HAP-1 (cell line): ENCODE measurements at regions not wholly inside any gene's neighbourhood (a gene's known extent, or its start where the extent isn't known, plus 50 kb on each side); places are given as distances from the start of the nearest gene placed in this dataset.

Experiments
- DNase-seq, 2 experiments: peaks; one replicate each; pipeline ENCODE4 v3.0.0-alpha.2; 2016 to 2020; ENCODE audit warnings: low spot score in 2 of 2
- H3K27me3 ChIP-seq: fragments of 250-450 bp; sonication (Bioruptor Pico); 2 replicates; pipeline ENCODE4 v1.5.1; 2020; ENCODE audit warnings: low read depth, mild to moderate bottlenecking, moderate library complexity
- H3K36me3 ChIP-seq: fragments of 250-450 bp; sonication (Bioruptor Pico); replicated peaks from 2 replicates; pipeline ENCODE4 v1.5.1; 2020; ENCODE audit warnings: mild to moderate bottlenecking
- H3K4me1 ChIP-seq: fragments of 250-450 bp; sonication (Bioruptor Pico); 2 replicates; pipeline ENCODE4 v1.5.1; 2020; ENCODE audit warnings: mild to moderate bottlenecking
- H3K4me3 ChIP-seq: fragments of 250-450 bp; sonication (Bioruptor Pico); 2 replicates; pipeline ENCODE4 v1.5.1; 2020; ENCODE audit warnings: mild to moderate bottlenecking, moderate library complexity
- H3K9me3 ChIP-seq: fragments of 250-450 bp; sonication (Bioruptor Pico); 2 replicates; pipeline ENCODE4 v1.5.1; 2020; ENCODE audit warnings: mild to moderate bottlenecking, moderate library complexity
- in situ Hi-C: fragments of 300-500 bp; cut with MboI; formaldehyde crosslinking; loops from 3 replicates; pipeline ENCODE4 v1.14.3; 2020; ENCODE audit warnings: low sequenced_read_pairs, inconsistent platforms, mixed read lengths

DNA sequence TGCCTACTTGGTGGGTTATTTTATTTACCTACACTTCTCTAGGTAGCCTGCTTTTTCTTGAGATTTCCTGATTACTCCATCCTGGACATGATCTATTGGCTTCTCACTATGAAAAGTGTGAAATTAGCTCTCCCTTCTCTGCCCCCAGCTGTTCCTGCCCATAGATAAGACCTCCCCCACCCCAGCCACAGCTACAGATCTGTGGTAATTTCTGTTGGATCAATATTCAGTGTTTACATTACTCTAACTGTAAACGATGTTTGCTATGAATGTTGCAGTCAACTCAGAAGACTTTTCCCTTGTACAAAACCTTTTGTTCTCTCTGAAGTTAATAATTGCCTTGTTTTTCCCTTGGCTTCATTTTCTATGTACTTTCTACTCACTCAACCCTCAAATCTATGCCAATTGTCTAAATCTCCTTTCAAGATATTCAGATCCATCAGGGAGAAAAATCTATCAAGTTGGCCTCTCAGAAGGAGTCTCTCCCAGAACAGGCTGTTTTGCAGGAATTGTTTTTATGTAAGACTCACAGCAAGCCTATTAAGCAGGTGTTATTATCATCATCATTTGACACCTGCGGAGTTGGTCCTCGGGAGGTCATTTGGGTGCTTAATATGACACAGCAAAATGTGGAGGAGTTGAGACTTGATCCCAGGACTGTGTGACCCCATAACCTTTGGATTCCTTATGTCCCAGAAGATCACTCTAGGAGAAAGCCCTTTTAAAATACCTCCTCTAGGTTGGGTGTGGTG, 227.4 kb downstream of the SUDS3 start:
- Histone ChIP-seq H3K27me3 (no peaks in the 10 kb centered on the region), H3K4me1 (no peaks in the 10 kb centered on the region), H3K4me3 (no peak overlapping the region), H3K9me3 (no peaks in the 10 kb centered on the region), H3K36me3 (no peaks in the 10 kb centered on the region)
- DNase-seq: no peak
- in situ Hi-C loops: no loop called here

- no peak for DNase-seq
- in situ Hi-C loops: no loop called here
- Histone ChIP-seq H3K4me3 (no peak overlapping the region), H3K9me3 (no peaks in the 10 kb centered on the region), H3K4me1 (no peaks in the 10 kb centered on the region), H3K27me3 (no peaks in the 10 kb centered on the region), H3K36me3 (no peaks in the 10 kb centered on the region)
These were observed 230.3 kb downstream of the SUDS3 start for GRCh38 chr12:118606690-118607089.

DNA sequence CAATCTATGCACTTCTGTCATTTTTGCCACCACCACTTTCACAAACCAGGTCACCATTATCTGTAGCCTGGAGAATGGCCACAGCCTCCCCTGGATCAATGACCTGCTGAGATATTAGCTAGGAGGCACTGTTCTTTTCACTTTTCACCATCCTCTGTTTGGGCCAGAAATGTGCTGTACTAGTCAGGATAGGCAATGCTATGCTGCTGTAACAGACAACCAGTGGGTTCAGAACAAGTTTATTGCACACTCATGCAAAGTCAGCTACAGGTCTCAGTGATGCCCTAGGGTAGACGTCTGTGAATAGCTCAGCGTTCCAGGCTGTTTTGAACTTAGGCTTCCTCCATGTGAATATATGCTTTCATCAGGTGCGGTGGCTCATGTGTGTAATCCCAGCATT, 231.5 kb downstream of the SUDS3 start:
- in situ Hi-C loops: no loop called here

DNA sequence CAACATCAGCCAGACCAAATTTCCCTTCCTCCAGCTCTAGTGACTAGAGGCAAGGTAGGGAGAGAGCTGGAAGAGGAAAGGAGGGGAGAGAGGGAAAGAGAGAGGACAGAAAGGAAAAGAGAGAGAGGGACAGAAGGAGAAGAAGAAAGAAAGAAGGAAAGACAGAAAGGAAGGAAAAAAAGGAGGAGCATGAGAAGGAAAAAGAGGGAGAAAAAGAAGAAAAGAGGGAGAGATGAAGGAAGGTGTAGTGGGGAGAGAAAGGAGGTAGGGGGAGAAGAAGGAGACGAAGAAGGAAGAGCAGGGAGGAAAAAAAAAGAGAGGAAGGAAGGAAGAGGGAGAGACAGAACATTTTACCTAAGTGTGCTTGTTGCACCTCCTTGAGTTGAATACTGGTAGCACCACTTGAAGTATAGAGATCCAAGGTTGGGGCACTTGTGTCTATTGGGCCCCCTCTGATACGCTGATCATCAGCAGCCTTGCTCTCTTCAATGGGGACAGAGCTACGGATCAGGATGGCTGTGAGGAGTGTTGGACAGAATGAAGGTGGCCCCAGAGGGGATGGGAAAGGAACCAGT, 232.5 kb downstream of the SUDS3 start:
- Histone ChIP-seq H3K36me3 (no peaks in the 10 kb centered on the region), H3K9me3 (no peaks in the 10 kb centered on the region), H3K27me3 (no peaks in the 10 kb centered on the region), H3K4me3 (no peak overlapping the region), H3K4me1 (no peaks in the 10 kb centered on the region)
- in situ Hi-C loops: no loop called here
- DNase-seq: no peak

More for the DNA sequence above, 231.5 kb downstream of the SUDS3 start:
- no peaks in the 10 kb centered on the region for H3K27me3 ChIP-seq
- no peaks in the 10 kb centered on the region for H3K4me1 ChIP-seq
- H3K36me3 ChIP-seq: no peaks in the 10 kb centered on the region
- no peaks in the 10 kb centered on the region for H3K9me3 ChIP-seq
- H3K4me3 ChIP-seq: no peak overlapping the region
- DNase-seq: no peak

DNA sequence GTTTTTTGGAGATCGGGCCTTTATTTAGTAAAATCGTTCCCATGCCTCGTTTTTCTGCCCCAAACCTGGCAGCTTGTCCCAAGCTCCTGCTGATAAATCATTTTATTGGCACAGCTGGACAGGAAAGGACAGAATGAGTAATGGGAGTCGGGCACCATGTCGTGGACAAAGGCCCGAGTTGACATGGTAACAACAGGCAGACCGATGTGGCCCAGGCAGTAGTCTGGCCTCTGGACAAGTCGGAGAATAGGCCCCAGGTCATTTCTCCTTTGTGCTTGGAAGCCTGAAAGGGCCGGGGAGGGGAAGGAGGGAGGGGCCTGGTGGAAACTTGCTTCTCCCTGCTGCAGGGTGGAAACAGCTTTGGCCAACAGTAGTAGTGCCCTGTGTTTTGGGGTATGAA, 234.9 kb downstream of the SUDS3 start:
- in situ Hi-C loops: no loop called here
- Histone ChIP-seq H3K4me3 (no peak overlapping the region), H3K4me1 (no peaks in the 10 kb centered on the region), H3K9me3 (no peaks in the 10 kb centered on the region), H3K36me3 (no peaks in the 10 kb centered on the region), H3K27me3 (no peaks in the 10 kb centered on the region)
- DNase-seq: peak in 1 of 2 experiments; percentile 33

DNA sequence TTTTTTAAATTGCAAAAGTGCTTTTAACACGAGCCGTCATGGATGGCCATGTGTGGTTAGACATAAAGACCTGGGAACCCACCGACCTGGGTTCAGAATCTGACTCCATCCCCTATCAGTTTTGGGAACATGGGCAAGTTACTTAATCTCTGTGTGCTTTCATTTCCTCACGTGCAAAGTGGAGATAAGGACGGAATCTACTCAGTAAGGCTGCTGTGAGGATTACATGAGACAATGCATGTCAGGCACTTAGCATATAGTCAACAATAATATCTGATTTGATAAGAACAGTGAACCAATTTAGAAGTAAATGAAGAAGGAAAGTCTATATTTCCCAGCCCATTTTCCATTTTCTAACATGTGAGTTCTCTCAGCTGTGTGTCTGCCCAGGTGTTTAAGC, 235.4 kb downstream of the SUDS3 start:
- in situ Hi-C loops: no loop called here
- Histone ChIP-seq H3K36me3 (no peaks in the 10 kb centered on the region), H3K4me1 (no peaks in the 10 kb centered on the region), H3K27me3 (no peaks in the 10 kb centered on the region), H3K4me3 (no peak overlapping the region), H3K9me3 (no peaks in the 10 kb centered on the region)
- DNase-seq: no peak

- peak; percentile 78 to 91 for DNase-seq
- no peaks in the 10 kb centered on the region for H3K9me3 ChIP-seq
- peaks cover 15% of the 10 kb centered on the region for H3K4me1 ChIP-seq
- no peaks in the 10 kb centered on the region for H3K27me3 ChIP-seq
- H3K4me3 ChIP-seq: no peak overlapping the region
- no peaks in the 10 kb centered on the region for H3K36me3 ChIP-seq
- in situ Hi-C loops: no loop called here
These were observed 241.5 kb downstream of the SUDS3 start for GRCh38 chr12:118617611-118618450.

- in situ Hi-C loops: no loop called here
- Histone ChIP-seq H3K9me3 (no peaks in the 10 kb centered on the region), H3K4me1 (peaks cover 15% of the 10 kb centered on the region), H3K4me3 (no peak overlapping the region), H3K27me3 (no peaks in the 10 kb centered on the region), H3K36me3 (no peaks in the 10 kb centered on the region)
- DNase-seq: peak; percentile 28 to 33
These were observed 242.3 kb downstream of the SUDS3 start for GRCh38 chr12:118618695-118619094.

DNA sequence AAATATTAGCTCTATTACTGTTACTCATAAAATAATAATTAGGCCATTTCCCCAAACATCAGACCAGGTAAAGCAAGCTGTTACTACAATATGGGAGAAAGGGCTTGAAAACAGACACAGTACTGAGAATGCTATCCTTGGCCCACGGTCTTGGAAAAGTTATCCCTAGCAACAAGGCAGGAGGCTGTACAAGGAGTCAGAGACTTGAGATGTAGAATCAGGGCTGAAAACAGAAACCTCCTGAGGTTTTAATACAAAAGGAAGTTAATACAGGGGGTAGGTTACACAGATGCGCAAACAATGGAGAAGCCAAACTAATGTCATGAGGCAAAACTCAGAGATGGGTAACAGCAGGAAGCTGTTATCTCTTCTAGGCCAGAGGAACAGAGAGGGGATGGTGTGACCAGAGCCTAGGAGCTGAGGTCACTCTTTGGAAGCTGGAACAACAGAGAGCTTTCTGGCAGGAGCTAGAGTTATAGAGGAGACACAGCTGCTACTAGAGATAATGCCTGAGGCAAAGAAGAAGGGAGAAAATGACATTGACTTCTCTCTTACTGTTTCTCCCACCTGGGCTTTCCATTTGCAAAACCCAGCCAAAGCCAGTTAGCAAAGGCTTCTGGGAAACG, 248.8 kb downstream of the SUDS3 start:
- DNase-seq: no peak
- Histone ChIP-seq H3K9me3 (no peaks in the 10 kb centered on the region), H3K4me1 (no peaks in the 10 kb centered on the region), H3K4me3 (no peak overlapping the region), H3K36me3 (no peaks in the 10 kb centered on the region), H3K27me3 (no peaks in the 10 kb centered on the region)
- in situ Hi-C loops: no loop called here

DNA sequence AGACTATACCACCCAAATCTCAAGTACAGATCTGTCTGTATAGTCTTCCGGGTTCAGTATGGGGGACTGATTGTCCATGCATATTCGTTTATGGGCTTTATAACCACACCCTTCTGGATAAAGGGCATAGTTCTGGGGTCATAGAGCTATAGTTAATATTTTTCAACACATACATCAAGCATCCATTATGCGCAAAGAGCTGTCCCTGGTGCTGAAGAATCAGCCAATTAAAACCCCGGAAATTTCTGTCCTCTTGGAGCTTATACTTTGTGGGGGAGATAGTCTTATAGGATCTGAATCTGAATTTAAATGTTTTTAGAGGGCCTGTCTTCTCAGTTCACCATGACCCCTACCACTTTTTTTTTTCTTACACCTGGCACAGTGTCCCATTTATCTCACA, 256.7 kb downstream of the SUDS3 start:
- DNase-seq: peak in 1 of 2 experiments; percentile 33
- in situ Hi-C loops: no loop called here
- no peak overlapping the region for H3K4me3 ChIP-seq

DNA sequence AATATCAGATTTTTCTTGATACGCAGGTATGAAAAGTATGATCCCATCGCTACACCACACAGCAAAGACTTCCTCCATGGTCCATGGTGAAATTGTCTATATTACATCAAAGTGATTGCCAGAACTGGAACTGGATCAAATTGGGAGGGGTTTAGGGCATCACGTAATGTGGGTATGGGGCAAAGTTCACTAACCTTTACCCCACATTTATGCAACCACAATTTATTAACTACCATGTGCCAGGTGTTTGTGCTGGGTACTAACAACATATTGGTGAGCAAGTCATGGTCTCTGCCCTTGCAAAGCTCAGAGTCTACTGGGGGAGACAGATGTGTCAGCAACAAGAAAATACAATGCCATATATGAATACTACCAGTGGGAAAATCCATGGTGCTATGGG, 258.9 kb downstream of the SUDS3 start:
- Histone ChIP-seq H3K4me3 (no peak overlapping the region), H3K4me1 (no peaks in the 10 kb centered on the region), H3K27me3 (no peaks in the 10 kb centered on the region), H3K36me3 (no peaks in the 10 kb centered on the region), H3K9me3 (no peaks in the 10 kb centered on the region)
- in situ Hi-C loops: no loop called here
- DNase-seq: no peak

More for the DNA sequence above, 256.7 kb downstream of the SUDS3 start:
- H3K36me3 ChIP-seq: no peaks in the 10 kb centered on the region
- no peaks in the 10 kb centered on the region for H3K9me3 ChIP-seq
- H3K27me3 ChIP-seq: no peaks in the 10 kb centered on the region
- H3K4me1 ChIP-seq: no peaks in the 10 kb centered on the region

DNA sequence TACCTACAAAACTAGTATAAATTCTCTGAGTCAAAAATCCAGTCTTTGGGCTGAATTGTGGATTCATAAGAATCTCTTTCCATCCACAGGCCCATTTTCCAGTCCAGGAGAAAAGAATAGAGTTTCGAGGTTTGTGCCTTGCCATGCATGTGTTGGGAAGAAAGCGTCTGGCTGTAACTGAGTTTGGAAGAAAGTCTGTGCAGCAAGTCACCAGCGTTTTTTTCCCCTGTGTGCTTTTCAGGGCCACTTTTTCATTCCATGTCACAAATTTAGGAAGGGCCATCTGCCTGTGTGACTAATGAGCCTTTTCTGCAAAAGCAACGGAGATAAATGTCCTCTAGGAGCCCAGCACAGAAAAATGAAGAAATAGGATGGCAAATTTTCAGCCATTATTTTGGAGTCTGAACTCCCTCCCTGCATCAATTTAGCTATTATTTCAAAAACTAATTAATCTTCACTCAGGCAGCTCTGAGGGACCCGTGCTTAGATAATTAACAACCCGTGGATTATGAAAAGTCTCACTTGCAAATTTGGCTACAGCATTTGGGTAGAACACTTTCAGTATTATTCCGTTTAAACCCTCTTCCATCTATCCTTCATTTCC, 261.5 kb downstream of the SUDS3 start:
- Histone ChIP-seq H3K36me3 (no peaks in the 10 kb centered on the region), H3K27me3 (no peaks in the 10 kb centered on the region), H3K4me1 (no peaks in the 10 kb centered on the region), H3K4me3 (no peak overlapping the region), H3K9me3 (no peaks in the 10 kb centered on the region)
- in situ Hi-C loops: no loop called here
- no peak for DNase-seq

DNA sequence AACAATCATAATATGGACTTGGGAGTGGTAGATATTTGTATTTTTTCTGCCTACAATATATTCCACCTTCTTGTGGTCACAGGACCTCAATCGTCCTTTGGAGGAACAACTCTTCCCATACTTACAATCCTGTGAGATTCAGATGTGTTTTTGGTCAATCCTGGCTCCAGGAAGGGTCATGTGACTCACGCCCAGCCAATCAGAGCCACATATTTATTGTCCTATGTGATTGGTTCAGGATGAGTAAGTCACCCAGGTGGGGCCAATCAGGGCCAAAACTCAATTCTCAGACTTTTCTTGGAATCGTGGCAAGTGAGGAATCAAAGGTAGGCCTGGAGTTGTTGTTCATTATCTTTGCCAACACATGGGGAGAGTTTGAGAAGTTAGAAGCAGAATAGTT, 264.9 kb downstream of the SUDS3 start:
- in situ Hi-C loops: no loop called here
- DNase-seq: no peak

More for the DNA sequence above, 264.9 kb downstream of the SUDS3 start:
- H3K4me3 ChIP-seq: no peak overlapping the region
- H3K36me3 ChIP-seq: no peaks in the 10 kb centered on the region
- no peaks in the 10 kb centered on the region for H3K9me3 ChIP-seq
- H3K4me1 ChIP-seq: no peaks in the 10 kb centered on the region
- no peaks in the 10 kb centered on the region for H3K27me3 ChIP-seq
